ENCODE measurements at regions not wholly inside any gene's neighbourhood (a gene's known extent, or its start where the extent isn't known, plus 50 kb on each side); places are given as distances from the start of the nearest gene placed in this dataset.

DNA sequence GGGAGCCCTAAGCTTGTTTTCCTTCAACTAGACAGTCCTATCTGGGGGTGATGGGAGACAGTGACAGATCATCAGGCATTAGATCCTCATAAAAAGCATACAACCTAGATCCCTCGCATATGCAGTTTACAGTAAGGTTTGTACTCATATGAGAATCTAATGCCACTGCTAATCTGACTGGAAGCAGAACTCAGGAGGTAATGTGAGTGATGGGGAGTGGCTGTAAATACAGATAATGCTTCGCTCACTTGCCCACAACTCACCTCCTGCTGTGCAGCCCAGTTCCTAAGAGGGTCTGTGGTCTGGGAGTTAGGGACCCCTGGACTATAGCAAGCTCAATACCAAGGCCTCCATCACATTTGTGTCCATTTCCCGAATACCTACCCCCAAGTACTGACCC, 260.5 kb downstream of the CDK5RAP2 start:
- TF ChIP-seq, protein P1, sequence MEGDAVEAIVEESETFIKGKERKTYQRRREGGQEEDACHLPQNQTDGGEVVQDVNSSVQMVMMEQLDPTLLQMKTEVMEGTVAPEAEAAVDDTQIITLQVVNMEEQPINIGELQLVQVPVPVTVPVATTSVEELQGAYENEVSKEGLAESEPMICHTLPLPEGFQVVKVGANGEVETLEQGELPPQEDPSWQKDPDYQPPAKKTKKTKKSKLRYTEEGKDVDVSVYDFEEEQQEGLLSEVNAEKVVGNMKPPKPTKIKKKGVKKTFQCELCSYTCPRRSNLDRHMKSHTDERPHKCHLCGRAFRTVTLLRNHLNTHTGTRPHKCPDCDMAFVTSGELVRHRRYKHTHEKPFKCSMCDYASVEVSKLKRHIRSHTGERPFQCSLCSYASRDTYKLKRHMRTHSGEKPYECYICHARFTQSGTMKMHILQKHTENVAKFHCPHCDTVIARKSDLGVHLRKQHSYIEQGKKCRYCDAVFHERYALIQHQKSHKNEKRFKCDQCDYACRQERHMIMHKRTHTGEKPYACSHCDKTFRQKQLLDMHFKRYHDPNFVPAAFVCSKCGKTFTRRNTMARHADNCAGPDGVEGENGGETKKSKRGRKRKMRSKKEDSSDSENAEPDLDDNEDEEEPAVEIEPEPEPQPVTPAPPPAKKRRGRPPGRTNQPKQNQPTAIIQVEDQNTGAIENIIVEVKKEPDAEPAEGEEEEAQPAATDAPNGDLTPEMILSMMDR (IDR thresholded peaks at IDR 0.05; ENCODE audit: low read length) = no peak
- no peak for TF ChIP-seq EZH2 (optimal IDR thresholded peaks at IDR 0.05; ENCODE audit: low read depth, low read length)
- TF ChIP-seq EZH2phosphoT487 (IDR thresholded peaks at IDR 0.05; ENCODE audit: low read length) = no peak

All from MM.1S (cell line).